ENCODE measurements at regions not wholly inside any gene's neighbourhood (a gene's known extent, or its start where the extent isn't known, plus 50 kb on each side); places are given as distances from the start of the nearest gene placed in this dataset.

DNA sequence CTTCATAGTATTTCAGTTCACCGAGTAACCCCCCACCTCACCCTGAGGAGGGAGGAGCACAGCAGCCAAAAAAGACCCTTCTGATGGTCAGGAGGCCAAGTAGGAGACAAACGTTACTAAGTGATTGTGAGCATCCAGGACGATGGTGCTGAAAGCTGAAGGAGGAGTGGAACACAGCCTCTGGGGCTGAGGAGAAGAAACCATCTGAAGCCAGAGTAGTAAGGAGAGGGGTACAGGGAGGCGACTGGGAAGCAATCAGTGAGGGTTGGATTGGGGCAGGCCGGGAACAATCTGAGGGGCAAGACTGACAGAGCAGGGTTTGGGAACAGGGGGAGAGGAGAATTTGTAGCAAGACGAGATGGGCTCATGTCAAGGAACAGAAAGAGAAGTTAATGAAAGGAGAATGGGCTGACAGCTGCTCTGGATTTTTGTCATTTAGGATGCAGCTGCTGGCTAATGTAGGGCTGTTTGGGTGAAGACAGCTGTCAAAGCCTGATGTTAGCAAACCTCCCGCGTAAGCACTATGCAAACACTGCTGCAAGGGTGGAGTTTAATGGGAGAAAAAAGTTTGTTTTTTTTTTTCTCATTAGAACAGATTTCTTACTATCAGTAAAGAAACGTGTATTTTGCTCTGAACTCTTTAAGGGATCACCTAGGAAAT is 622.2 kb downstream of the EDEM1 start:
- TF ChIP-seq CTCF (IDR thresholded peaks at IDR 0.05; ENCODE audit: low read length), result no peak
- no peak for TF ChIP-seq EZH2phosphoT487 (IDR thresholded peaks at IDR 0.05; ENCODE audit: low read length)
